Skeletal muscle cell (primary cell): ENCODE measurements at regions not wholly inside any gene's neighbourhood (a gene's known extent, or its start where the extent isn't known, plus 50 kb on each side); places are given as distances from the start of the nearest gene placed in this dataset.
"Not testable (repeated sequence)": the region's sequence is repeated elsewhere in the genome, so short reads cannot be mapped to it uniquely, and the experiment has no call there.

Experiments used
- DNase-seq: peaks from one replicate; pipeline ENCODE4 v3.0.0-alpha.2; 2010; ENCODE audit warnings: low read depth
- H3K4me3 ChIP-seq: 2 replicates; pipeline ENCODE4 v1.5.1; 2011; ENCODE audit warnings: low read depth, mild to moderate bottlenecking, control low read depth, low read length, moderate library complexity

DNA sequence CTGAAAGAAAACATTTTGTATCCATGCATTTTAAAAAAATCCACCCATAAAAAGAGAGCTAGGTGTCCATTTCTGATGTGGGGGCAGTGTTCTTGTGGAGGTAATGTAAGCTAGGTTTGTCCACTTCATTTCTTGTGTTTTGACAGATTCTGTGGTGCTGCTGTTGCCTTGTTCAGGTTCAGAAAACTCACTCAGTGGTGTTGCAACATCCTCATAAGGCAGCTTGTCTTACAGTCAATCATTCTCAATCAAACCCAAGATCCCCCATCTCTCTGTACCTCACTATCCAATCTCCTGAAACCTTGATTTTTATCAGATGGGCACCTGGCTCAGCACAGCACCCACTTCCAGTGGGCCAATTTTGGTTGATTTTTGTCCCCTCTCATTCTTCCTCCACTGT lies 94.1 kb downstream of the TENT5C start:
- no peak for DNase-seq
- no peak overlapping the region for H3K4me3 ChIP-seq

DNA sequence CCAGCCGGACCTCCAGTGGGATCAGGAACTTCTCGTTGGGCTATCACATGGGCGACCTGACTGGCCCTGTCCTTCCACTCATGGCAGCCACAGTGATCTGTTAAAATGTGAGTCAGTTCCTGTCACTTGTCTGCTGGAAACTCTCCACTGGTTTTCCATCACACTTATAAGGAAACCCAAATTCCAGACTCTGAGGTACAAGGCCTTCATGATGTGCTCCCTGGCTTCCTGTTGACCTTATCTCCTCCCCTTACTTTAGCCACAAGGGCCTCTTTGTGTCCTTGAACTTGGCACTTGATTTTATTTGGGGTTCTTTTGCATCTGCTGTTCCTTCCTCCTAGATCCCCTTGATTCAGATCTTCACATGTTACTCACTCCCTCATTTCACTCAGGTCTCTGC lies 96.8 kb downstream of the TENT5C start:
- no peak overlapping the region for H3K4me3 ChIP-seq
- no peak for DNase-seq

DNA sequence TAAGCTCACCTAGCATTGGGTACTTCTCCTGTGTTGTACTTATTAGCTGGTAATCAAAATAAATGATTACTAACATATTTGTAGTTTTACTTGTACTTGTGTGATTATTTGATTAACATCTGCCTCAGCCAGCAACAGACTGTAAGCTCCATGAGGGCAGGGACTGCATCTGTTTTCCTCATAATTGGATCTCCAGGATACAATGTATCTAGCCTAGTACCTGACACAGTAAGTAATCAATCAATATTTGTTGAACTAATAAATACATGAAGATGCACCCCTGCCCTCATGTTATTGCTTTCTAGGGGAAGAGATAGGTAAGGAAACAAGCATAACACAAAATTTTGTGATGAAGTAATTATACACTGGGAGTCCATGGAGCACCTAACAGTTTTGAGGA lies 101.5 kb downstream of the TENT5C start:
- H3K4me3 ChIP-seq: no peak overlapping the region
- DNase-seq: no peak

DNA sequence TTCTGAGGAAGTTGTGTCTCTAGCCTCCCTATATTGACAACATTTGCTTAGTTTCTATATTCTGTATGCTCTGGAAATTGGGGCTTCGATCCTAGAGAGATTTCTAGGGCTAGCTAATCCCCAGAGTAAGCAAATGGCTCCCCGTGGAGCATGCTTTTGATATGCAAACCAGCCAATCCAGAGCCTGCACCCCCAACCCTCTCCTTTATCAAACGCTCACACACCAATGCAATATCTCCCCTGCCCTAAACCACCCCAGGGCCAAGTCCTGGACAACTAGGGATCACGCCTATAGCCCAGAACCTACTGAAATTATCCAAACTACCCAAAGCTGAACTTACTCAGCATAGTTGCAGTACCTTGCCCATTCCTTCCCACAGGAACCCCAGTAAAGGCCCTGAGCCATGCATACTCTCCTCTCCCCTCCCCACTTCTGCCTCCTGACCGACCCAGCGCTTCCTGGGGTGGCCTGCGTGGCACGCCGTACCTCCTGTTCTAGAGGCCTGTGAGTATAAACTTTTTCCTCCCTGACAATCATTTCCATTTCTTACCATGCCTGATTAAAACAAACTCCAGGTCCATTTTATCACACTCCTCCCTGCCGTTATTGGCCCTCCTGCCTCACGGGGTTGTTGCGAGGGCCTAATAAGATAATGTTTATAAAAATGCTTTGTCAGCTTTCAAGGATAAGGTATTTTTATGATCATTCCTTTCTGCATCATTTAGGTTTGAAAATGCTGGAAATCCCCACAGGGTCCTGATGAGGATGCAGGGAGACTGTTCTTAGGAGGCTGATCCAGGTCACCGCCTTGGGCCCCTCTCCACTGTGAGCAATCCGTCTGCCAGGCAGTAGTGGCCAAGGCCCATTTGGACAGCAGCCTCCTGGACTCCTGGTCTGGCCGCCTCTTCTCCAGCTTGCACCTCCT lies 102.7 kb downstream of the TENT5C start:
- DNase-seq: no peak
- no peak overlapping the region for H3K4me3 ChIP-seq

DNA sequence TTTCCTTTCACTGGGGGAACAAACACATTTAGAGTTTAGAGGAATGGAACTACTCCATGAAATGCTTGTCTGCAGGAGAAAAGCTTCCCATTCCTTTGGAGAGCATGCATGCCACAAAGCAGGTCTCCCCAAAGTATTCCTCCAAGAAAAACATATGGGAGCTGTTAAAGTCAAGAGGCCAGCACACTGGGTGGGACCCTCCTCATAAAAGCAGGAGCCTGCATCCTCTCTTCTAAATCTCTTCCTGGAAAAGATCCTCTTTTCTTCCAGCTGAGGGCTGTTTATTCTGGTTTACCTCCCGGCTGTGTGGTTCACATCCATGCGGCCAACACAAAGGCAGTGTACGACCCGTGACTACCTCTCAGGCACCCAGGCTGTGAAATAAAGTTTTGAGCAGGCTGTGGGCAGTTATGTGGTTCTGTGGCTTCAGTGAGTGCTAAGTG lies 103.4 kb downstream of the TENT5C start:
- H3K4me3 ChIP-seq: no peak overlapping the region
- DNase-seq: no peak

DNA sequence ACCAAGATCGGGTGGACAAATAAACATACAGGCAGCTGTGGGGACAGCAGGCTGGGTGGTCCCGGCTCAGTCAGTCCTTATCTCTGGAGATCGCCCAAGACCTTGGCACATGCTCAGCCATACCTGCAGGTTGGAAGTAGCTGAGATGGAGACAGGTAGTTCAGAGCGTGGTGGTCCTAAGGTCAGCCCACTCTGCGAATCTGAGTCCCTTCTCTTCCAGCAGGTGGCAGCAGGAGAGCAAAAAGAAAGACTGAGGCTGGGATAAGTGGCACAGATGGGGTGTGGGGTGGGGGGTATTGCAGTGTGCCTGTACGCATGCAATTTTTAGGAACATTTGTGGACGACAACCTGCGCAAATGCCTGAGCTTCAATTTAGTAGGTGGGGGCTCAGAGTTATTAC lies 104.9 kb downstream of the TENT5C start:
- no peak for DNase-seq
- no peak overlapping the region for H3K4me3 ChIP-seq

DNA sequence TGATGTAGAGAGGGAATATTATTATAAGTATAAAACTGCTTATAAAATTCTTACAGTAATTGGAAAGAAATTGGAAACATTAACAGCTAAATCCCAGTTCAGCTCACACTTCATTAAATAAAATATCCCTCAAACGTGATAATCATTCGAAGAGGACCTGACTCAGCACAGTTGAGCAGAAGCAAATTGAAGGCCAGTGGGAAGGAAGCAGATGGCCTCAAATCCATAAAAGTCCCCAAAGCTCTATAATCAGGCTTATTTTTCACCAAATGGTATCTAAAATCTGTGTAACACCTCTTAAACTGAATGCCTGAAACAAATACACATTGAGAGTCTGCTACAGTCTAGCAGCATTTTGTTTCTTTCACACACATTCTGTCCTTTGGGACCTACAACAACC lies 106.8 kb downstream of the TENT5C start:
- no peak for DNase-seq
- H3K4me3 ChIP-seq: no peak overlapping the region

DNA sequence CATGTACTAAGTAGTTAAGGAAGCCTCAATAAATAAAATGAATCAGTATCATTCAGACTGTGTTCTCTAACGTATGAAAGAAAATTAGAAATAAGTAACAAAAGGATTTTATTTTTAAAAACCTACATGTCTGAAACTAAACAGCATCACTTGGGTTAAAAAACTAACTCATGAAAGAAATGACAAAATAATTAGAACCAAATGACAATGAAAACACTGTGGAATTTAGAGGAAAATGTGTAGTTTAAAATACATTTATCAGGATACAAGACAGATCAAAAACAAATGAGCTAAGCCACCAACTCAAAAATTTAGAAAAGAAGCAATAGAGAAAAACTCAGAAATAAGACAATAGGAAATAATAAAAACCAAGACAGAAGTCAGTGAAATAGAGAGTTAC lies 108.7 kb downstream of the TENT5C start:
- no peak overlapping the region for H3K4me3 ChIP-seq
- no peak for DNase-seq

DNA sequence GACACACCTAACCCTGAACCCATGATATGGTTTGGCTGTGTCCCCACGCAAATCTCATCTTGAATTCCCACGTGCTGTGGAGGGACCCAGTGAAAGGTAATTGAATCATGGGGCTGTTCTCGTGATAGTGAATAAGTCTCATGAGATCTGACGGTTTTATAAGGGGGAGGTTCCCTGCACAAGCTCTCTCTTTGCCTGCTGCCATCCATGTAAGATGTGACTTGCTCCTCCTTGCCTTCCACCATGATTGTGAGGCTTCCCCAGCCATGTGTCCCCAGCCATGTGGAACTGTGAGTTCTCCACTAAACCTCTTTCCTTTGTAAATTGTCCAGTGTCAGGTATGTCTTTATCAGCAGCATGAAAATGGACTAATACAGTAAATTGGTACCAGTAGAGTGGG lies 110.2 kb downstream of the TENT5C start:
- not testable (repeated sequence) for DNase-seq, H3K4me3 ChIP-seq

DNA sequence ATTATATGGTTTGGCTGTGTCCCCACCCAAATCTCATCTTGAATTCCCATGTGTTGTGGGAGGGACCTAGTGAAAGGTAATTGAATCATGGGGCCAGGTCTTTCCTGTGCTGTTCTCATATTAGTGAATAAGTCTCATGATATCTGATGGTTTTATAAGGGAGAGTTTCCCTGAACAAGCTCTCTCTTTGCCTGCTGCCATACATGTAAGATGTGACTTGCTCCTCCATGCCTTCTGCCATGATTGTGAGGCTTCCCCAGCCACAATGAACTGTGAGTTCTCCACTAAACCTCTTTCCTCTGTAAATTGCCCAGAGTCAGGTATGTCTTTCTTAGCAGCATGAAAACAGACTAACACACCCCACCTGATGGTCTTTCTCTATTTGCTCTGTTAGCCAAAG lies 112.1 kb downstream of the TENT5C start:
- not testable (repeated sequence) for DNase-seq

DNA sequence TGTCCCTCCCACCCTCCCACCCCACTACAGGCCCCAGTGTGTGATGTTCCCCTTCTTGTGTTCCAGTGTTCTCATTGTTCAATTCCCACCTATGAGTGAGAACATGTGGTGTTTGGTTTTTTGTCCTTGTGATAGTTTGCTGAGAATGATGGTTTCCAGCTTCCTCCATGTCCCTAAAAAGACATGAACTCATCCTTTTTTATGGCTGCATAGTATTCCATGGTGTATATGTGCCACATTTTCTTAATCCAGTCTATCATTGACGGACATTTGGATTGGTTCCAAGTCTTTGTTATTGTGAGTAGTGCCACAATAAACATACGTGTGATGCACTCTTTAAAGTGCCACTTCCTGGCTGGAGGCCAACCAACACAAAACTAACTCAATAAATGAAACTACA lies 112.7 kb downstream of the TENT5C start:
- H3K4me3 ChIP-seq, DNase-seq: not testable (repeated sequence)

More for the DNA sequence above, 112.1 kb downstream of the TENT5C start:
- not testable (repeated sequence) for H3K4me3 ChIP-seq

DNA sequence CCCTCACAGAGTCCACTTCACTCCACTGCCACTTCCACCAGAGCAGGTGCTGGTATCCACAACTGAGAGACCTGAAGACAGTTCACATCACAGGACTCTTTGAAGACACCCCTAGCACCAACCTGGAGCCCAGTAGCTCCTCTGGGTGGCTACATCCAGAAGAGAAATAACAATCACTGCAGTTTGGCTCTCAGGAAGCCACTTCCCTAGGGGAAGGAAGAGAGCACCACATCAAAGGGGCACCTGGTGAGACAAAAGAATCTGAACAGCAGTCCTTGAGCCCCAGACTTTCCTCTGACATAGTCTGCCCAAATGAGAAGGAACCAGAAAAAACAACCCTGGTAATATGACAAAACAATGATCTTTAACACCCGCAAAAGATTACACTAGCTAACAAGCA lies 113.2 kb downstream of the TENT5C start:
- H3K4me3 ChIP-seq: no peak overlapping the region
- no peak for DNase-seq

DNA sequence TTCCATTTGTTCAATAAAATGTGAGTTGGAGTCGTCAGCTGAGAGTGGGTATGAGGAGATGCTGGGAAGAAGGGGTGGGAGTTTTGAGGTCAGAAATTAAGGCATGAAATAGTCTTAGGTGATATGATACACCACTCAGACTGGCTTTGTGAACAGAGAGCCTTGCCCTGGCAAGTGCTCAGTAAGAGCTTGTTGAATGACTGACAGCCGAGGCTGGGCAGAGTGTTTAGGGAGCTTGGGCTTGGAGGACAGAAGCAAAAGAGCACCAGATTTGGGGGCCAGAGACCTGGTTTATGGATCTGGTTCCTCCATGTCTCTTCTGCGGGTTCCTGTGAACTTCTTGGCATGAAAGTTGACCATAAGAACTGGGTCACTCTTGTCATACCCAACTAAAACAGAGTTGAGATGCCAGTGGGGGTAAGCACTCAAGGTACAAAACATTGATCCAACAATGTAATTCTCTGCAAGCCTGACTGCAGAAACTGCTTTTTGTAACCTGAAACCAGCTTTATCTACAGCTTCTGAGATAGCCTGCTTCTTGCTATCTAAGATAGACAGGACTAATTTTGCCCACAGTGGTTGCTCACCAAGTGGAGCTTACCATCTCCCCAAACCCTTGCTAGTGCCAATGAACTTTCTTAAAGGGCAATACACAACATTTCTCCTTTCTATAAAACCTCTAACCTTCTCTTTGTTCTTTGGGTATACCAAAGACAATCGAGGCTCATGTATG lies 126.4 kb downstream of the TENT5C start:
- DNase-seq: no peak
- no peak overlapping the region for H3K4me3 ChIP-seq

DNA sequence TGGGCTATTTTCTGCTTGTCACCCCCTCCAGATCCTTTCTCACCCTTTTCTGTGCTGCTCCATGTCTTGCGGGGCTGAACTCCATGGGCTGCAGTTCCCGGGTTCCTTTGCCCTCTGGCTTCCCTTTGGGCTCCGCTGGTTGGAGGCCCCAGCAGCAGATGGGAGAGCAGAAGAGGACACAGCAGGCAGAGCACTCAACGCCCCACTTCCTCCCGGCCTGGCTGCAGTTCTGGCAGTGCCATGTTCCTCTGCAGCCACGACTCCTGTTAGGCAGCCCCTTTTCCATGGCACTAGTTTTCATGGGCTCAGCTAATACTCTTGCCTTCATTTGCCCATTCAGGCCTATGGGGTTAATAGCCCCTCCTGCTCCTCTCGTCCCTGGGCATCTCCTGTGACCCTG lies 127.1 kb downstream of the TENT5C start:
- no peak for DNase-seq
- H3K4me3 ChIP-seq: no peak overlapping the region

DNA sequence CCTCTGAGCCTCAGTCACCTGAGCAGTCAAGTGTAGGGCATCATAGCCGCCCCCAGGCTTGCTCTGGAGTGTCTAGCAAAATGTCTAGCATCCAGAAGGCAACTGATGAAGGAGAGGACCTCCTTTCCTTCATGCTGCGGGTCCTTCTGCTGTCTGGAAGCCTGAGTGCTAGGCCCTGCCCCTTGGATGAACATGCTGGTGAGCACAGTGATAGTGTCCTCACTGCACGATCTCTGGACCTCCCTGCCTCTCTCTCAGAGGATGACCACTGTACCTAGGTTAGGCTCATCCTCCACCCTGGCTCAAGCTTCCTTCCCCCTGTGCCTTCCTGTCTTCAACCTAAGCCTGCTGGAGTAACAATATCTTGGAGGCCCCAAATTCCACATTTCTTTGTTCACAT lies 128.6 kb downstream of the TENT5C start:
- H3K4me3 ChIP-seq: no peak overlapping the region
- no peak for DNase-seq

DNA sequence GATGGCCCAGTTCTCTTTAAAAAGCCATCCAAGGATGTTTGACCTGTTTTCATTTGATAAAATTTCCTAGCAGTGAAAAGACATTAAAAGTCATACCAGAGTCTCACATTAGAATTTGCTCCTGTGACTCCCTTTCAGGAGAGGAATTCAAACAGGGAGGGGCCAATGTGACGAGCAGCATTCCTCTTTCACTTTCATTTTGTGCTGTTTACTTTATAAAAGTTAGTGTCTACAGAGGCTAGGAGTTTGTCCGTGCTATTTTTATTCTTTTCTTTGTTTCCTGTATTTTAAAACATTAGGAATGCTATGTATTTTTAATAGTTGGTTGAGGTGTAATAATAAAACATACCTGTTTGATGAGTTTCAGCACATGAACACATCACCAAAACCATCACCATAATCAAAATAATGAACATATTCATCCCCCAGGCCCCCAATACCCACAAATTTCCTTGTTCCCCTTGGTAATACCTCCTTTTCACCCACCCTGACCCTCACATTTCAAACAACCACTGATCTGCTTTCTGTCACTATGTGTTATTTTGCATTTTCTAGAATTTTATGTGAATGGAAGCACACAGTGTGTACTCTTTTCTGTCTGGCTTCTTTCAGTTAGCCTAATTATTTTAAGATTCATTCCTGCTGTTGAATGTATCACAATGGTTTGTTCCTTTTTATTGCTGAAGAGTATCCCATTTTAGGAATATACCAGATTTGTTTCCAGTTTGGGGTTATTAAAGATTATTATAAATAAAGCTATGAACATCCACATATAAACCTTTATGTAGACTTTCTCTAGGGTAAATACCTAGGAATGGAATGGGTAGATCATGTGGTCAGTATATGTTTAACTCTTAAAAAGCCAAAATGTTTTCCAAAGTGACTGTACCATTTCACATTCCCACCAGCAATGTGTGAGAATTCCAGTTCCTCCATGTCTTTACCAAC lies 129.5 kb downstream of the TENT5C start:
- no peak for DNase-seq
- H3K4me3 ChIP-seq: peak overlapping the region; percentile 21

DNA sequence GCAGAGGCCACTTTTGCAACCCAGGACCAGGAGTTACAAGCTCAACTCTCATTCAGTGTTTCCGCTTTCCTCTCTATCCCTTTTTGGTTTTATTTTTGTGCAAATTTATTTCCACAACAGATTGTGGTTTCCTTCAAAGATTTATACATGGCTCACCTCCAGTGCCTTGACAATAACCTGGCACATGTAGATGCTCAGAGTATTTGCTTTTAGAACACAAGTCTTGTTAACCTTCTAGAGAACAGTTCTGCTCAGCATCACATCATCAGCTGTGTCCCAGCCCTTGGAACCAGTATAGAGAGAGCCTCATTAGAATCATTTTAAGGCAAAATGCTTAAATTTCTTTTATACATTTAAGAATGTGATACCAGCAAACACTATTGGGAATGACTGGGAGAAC lies 133.7 kb downstream of the TENT5C start:
- H3K4me3 ChIP-seq: no peak overlapping the region
- DNase-seq: no peak

DNA sequence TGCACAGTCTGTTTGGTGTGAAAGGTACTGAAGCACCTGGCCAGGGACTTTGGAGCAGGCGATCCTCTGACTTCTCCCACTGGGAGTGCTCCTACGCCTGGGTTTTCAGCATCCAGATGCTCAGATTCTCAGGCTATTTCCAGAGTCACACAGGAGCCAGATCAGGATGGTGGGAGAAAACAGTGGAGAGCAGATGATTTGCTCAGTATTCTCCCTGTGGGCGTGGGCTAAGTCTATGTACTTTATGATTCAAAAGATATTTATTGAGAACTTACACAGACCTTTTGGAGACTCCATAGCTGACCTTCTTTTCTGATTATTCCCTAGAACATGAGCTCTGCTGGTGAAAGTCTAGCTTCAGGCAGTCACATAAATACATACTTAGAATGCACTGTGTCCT lies 134.6 kb downstream of the TENT5C start:
- DNase-seq: no peak
- no peak overlapping the region for H3K4me3 ChIP-seq

DNA sequence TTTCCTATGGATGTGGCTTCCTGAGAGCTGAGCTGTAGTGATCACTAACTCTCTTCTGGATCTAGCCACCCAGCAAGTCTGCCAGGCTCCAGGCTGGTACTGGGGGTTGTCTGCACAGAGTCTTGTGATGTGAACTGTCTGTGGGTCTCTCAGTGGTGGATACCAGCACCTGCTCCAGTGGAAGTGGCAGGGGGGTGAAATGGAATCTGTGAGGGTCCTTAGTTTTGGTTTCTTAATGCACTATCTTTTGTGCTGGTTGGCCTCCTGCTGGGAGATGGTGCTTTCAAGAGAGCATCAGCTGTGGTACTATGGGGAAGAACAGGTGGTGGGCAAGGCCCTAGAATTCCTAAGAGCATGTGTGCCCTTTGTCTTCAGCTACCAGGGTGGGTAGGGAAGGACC lies 140.7 kb downstream of the TENT5C start:
- not testable (repeated sequence) for H3K4me3 ChIP-seq, DNase-seq

DNA sequence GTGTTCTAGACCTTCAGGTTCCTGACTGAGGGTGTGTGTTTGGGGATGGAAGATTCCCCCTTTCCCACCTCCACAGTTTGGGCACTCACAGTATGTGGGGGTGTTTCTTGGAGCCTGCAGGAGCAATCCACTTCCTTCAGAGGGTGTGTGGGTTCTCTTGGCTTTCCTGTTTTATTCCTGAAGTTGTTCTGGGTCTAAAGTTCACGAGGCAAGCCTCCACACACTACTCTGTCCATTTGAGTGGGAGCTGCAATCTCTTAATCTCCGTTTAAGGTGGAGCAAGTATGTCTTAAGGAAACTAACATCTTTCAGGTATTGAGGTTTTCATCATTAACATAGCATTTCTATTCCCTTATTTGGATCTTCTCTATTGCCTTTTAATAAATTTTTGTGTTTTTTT lies 141.8 kb downstream of the TENT5C start:
- DNase-seq: no peak

More for the DNA sequence above, 141.8 kb downstream of the TENT5C start:
- H3K4me3 ChIP-seq: no peak overlapping the region
